ENCODE measurements at regions not wholly inside any gene's neighbourhood (a gene's known extent, or its start where the extent isn't known, plus 50 kb on each side); places are given as distances from the start of the nearest gene placed in this dataset.

DNA sequence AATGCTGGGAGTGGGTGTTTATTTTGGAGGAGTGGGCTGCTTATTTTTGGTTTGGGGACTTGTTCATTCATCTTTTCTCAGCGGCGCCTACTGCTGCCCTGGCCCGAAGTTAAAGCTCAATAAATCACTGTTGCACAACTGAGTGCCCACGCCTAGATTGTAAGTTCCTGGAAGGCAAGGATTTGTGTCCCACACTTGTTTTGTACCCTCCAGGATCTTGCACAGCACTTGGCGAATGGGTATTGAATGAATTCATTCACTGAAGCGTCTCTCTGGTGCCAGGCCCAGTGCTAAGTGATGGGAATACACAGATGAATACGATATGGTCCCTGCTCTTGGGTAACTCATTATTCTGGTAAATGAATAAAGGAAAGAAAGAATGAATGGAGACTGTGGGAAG, 153.3 kb upstream of the PARP11 start:
- H3K36me3 ChIP-seq (replicated peaks in 1 of 2; ENCODE audit: control insufficient read depth in 1 of 2, insufficient read depth in 2 of 2, low read length in 1 of 2): no peaks in the 10 kb centered on the region
- H3K9me2 ChIP-seq: no peaks in the 10 kb centered on the region
- no peak overlapping the region for H2AFZ ChIP-seq (ENCODE audit: low read depth)
- DNase-seq: no peak
- no peak overlapping the region for H3K4me2 ChIP-seq
- no peak overlapping the region for H3K9ac ChIP-seq
- TF ChIP-seq TCF12 (IDR thresholded peaks at IDR 0.05) (no peak), GATA2 (CRISPR knock-in tag; IDR thresholded peaks at IDR 0.05) (no peak), EP300 (IDR thresholded peaks at IDR 0.05; ENCODE audit: borderline replicate concordance in 1 of 2, low read depth in 1 of 2, low read length in 1 of 2) (no peak), ELF1 (IDR thresholded peaks at IDR 0.05) (no peak), IRF3 (IDR thresholded peaks at IDR 0.05; ENCODE audit: low read depth, low read length) (no peak), NFIC (IDR thresholded peaks at IDR 0.05; ENCODE audit: borderline replicate concordance) (no peak), SIN3A (IDR thresholded peaks at IDR 0.05; ENCODE audit: borderline replicate concordance, low read depth, low read length) (no peak), JUND (IDR thresholded peaks at IDR 0.05) (no peak), SMC3 (IDR thresholded peaks at IDR 0.05; ENCODE audit: low read depth, low read length) (no peak)
- TF ChIP-seq, protein P1, sequence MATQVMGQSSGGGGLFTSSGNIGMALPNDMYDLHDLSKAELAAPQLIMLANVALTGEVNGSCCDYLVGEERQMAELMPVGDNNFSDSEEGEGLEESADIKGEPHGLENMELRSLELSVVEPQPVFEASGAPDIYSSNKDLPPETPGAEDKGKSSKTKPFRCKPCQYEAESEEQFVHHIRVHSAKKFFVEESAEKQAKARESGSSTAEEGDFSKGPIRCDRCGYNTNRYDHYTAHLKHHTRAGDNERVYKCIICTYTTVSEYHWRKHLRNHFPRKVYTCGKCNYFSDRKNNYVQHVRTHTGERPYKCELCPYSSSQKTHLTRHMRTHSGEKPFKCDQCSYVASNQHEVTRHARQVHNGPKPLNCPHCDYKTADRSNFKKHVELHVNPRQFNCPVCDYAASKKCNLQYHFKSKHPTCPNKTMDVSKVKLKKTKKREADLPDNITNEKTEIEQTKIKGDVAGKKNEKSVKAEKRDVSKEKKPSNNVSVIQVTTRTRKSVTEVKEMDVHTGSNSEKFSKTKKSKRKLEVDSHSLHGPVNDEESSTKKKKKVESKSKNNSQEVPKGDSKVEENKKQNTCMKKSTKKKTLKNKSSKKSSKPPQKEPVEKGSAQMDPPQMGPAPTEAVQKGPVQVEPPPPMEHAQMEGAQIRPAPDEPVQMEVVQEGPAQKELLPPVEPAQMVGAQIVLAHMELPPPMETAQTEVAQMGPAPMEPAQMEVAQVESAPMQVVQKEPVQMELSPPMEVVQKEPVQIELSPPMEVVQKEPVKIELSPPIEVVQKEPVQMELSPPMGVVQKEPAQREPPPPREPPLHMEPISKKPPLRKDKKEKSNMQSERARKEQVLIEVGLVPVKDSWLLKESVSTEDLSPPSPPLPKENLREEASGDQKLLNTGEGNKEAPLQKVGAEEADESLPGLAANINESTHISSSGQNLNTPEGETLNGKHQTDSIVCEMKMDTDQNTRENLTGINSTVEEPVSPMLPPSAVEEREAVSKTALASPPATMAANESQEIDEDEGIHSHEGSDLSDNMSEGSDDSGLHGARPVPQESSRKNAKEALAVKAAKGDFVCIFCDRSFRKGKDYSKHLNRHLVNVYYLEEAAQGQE (IDR thresholded peaks at IDR 0.05; ENCODE audit: low read depth, low read length): no peak
- TF ChIP-seq, protein P2, sequence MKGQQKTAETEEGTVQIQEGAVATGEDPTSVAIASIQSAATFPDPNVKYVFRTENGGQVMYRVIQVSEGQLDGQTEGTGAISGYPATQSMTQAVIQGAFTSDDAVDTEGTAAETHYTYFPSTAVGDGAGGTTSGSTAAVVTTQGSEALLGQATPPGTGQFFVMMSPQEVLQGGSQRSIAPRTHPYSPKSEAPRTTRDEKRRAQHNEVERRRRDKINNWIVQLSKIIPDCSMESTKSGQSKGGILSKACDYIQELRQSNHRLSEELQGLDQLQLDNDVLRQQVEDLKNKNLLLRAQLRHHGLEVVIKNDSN (IDR thresholded peaks at IDR 0.05; ENCODE audit: borderline replicate concordance, low read depth): no peak
- ChIA-PET CTCF (interaction anchor here (0.9 kb wide), 1 partner anchor 11 kb away, joined by 3 read pairs; no protein-coding TSS in a partner anchor), POLR2A (no interaction called here)
- no peaks in the 10 kb centered on the region for H3K4me1 ChIP-seq (ENCODE audit: control insufficient read depth in 1 of 2, insufficient read depth in 2 of 2, low read depth in 1 of 2, low read length in 1 of 2)
- H3K4me3 ChIP-seq (ENCODE audit: low read depth in 2 of 2, low read length in 1 of 2): no peak overlapping the region
- no peaks in the 10 kb centered on the region for H3F3A ChIP-seq (replicated peaks; ENCODE audit: insufficient read depth)
- H4K20me1 ChIP-seq (ENCODE audit: insufficient read depth): no peaks in the 10 kb centered on the region
- peaks cover 52% of the 10 kb centered on the region for H3K27me3 ChIP-seq (ENCODE audit: insufficient read depth)
- no peaks in the 10 kb centered on the region for H3K9me3 ChIP-seq
- no peak overlapping the region for H3K27ac ChIP-seq (ENCODE audit: low read depth in 2 of 2, low read length in 1 of 2)
- H3K79me2 ChIP-seq (ENCODE audit: insufficient read depth): no peaks in the 10 kb centered on the region
- 10% methylated on average over 7 of the region's 7 CpGs for WGBS (ENCODE audit: low lambda C conversion rate)

DNA sequence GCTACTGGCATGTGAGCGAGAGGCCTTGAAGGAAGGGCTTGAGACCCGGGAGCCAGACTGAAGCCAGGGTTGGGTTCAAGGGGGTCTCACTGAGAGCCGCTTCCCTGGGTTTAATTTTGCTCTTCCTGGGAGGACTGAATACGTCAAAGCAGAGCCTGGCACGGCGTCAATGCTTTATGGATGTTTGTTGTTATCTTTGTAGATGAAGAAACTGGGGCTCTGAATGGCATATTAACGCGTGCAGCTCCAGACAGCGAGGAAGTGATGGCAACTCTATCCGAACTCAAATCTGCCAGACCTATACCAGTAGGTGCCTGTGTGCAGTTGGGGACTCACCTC, 152.8 kb upstream of the PARP11 start:
- Histone ChIP-seq H3K79me2 (ENCODE audit: insufficient read depth) (no peaks in the 10 kb centered on the region), H3K4me2 (no peak overlapping the region), H3F3A (replicated peaks; ENCODE audit: insufficient read depth) (no peaks in the 10 kb centered on the region), H3K27ac (ENCODE audit: low read depth in 2 of 2, low read length in 1 of 2) (no peak overlapping the region), H3K4me3 (ENCODE audit: low read depth in 2 of 2, low read length in 1 of 2) (no peak overlapping the region), H3K27me3 (ENCODE audit: insufficient read depth) (peaks cover 52% of the 10 kb centered on the region), H3K9me2 (no peaks in the 10 kb centered on the region), H3K36me3 (replicated peaks in 1 of 2; ENCODE audit: control insufficient read depth in 1 of 2, insufficient read depth in 2 of 2, low read length in 1 of 2) (no peaks in the 10 kb centered on the region), H3K9me3 (no peaks in the 10 kb centered on the region), H2AFZ (ENCODE audit: low read depth) (no peak overlapping the region), H4K20me1 (ENCODE audit: insufficient read depth) (no peaks in the 10 kb centered on the region), H3K9ac (no peak overlapping the region), H3K4me1 (ENCODE audit: control insufficient read depth in 1 of 2, insufficient read depth in 2 of 2, low read depth in 1 of 2, low read length in 1 of 2) (no peaks in the 10 kb centered on the region)
- POLR2A ChIA-PET: no interaction called here
- CTCF ChIA-PET: interaction anchor here (1.8 kb wide), 1 partner anchor 12 kb away, joined by 7 read pairs; no protein-coding TSS in a partner anchor
- 18% methylated on average over 10 of the region's 10 CpGs for WGBS (ENCODE audit: low lambda C conversion rate)
- no peak for DNase-seq
- TF ChIP-seq RXRA (IDR thresholded peaks at IDR 0.05; ENCODE audit: borderline replicate concordance, low read depth) (no peak), NFIC (IDR thresholded peaks at IDR 0.05; ENCODE audit: borderline replicate concordance) (no peak), GABPA (IDR thresholded peaks at IDR 0.05; ENCODE audit: low read depth) (no peak), MXI1 (IDR thresholded peaks at IDR 0.05; ENCODE audit: low read depth, low read length) (no peak), SMC3 (IDR thresholded peaks at IDR 0.05; ENCODE audit: low read depth, low read length) (no peak), IRF3 (IDR thresholded peaks at IDR 0.05; ENCODE audit: low read depth, low read length) (no peak), JUND (IDR thresholded peaks at IDR 0.05) (no peak), TCF12 (IDR thresholded peaks at IDR 0.05) (no peak), RAD21 (IDR thresholded peaks at IDR 0.05; ENCODE audit: low read length) (no peak), FOSL2 (IDR thresholded peaks at IDR 0.05; ENCODE audit: borderline replicate concordance, low read depth) (no peak), EP300 (IDR thresholded peaks at IDR 0.05; ENCODE audit: borderline replicate concordance in 1 of 2, low read depth in 1 of 2, low read length in 1 of 2) (no peak)
- TF ChIP-seq, protein P3, sequence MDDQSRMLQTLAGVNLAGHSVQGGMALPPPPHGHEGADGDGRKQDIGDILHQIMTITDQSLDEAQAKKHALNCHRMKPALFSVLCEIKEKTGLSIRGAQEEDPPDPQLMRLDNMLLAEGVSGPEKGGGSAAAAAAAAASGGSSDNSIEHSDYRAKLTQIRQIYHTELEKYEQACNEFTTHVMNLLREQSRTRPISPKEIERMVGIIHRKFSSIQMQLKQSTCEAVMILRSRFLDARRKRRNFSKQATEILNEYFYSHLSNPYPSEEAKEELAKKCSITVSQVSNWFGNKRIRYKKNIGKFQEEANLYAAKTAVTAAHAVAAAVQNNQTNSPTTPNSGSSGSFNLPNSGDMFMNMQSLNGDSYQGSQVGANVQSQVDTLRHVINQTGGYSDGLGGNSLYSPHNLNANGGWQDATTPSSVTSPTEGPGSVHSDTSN (IDR thresholded peaks at IDR 0.05): no peak
